Muscle of back (tissue), 3 donors: ENCODE measurements at regions not wholly inside any gene's neighbourhood (a gene's known extent, or its start where the extent isn't known, plus 50 kb on each side); places are given as distances from the start of the nearest gene placed in this dataset.
A peak's percentile ranks its signal among the peaks of the same experiment; 100 is the strongest.

ENCODE experiments used
- DNase-seq, 3 donors: peaks; one replicate each; pipeline versions ENCODE4 v3.0.0 to v3.0.0-alpha.2; 2013

DNA sequence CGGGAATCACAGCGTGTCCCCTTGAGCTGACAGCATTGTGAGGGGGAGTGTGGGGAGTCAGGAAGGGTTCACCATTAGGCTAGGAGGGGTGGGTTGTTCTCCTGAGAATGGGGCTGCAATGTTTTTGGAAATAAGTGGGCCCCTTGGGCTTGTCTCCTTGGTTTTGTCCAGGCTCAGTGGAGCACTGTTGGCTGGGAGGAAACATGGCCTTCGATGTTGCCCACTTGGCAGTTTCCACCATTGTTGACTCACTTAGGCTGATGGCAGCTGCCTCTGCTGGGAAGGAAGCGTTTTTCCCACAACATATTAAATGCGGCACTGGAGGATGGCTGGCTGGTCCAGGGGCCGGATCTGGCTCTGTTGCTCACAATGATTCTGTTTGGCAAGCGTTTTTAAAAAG lies 512.1 kb downstream of the QKI start:
- DNase-seq, result peak; percentile 44 to 68 (median 53)

DNA sequence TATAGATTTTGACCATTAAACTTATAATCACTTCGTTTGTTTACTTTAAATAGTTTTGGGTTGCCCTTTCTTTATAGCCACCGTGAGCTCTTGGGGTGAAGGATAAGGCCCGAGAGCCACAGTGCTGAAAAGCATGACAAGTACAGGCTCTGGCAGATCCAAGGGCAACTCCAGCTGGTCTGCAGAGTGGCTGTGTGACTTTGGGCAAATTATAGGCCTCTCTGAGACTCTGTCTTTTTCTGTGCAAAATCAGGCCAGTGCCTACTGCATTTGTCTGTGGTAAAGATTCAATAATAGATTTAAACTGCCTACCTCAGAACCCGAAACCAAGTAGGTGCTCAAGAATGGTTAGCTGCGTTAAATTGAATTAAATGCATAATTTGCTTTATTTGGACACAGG lies 511.3 kb downstream of the QKI start:
- no peak for DNase-seq

DNA sequence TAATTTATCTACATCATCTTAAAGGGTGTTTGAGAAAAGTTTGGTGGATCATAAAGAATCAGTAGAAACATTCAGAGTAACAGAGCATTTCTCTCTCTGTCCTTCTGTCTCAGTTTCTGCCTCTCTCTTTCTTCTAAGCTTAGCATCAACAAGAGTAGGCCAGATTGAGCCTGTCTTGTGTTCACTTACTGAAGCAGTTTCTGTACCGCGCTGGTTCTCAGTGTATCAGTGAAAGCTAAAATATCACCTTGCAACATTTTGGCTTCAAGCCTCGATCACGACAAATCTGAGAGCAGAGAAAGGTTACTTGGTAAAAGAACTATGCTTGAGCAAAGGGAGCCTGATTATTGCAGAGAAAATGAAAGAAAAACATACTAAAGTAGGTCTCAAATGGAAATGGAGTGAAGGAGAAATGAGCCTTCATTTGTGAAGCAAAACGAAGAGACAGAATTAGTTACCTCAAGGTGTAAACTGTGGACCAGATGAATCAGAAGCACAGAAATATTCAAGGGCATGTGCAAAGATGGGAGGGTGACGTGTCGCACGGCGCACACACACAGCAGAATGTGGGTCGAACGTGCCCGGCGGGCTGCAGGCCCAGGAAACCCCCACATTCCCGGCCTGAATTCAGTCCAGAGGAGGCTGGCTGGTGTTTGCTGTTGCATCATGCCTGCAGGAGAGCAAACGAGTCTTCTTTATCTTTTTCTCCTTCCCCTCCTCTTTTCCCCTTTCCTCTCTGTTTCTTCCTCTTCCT lies 509.3 kb downstream of the QKI start:
- no peak for DNase-seq

DNA sequence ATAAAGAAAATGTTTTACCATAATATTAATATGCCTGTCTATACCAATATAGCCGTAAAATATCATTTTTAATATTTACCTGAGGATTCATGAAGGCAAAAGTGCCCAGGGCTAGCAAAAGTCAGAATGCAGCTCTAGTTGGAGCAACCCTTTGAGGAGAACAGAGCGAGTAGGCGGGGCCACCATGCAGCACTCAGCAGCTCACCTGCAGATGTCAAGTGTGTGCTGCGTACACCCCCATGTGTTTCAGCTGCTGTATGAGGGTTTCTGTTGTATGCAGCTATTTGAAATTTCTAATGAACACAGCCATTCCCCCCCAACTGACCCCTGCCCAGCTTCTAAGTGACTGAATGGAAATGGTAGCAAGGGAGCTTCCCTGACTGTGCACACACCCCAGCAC lies 508.0 kb downstream of the QKI start:
- no peak for DNase-seq

DNA sequence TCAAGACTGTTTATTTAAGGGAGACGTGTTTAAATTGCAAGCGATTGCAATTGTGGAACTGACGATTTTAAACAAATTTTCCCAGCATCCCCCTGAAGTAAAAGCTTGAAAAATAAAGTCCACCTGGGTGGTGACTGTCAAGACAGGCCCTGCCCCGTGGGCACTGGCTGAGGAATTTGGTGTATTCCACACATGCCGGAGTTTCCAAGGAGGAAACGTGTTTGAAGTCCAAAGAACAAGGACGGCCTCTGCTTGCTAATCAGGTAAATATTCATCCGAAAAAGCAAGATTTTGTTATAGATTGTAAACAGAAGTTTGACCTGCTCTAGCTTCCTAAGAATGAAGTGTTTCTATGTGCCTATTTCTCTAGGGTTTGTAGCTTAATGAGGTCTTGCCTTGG lies 505.1 kb downstream of the QKI start:
- no peak for DNase-seq

DNA sequence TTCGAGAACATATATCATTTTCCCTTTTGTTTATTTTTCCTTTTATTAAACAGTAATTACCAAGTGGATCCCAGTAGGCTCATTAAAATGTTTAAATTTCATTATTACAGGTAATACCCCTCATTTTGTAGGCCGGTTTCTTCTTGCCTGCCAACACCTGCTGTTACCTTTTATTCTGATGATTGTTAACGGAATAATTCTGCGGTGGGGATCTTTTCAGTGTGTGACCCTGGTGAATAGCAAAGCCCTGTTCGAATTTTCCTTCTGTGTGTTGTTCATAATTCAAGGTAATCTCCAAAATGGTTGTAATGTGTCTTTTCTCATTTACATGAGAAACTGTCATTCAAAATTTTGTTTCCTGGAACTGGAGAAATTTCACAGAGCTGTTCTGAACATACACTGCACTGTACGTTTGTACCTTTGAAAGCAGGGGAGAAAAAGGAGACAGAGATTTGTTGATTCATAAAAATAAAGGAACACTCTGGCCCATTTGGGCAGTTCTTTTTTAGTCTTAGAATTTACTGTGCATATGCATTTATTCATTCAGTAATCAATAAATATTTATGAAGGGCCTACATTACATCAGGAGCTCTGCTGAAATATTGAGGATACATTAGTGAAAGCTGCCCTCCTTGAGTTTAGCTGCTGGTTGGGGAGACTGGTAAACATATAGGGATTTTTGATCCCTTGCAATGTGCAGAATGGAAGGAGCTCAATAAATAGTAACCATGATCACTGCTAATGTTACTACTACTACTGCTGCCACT lies 502.0 kb downstream of the QKI start:
- no peak for DNase-seq

DNA sequence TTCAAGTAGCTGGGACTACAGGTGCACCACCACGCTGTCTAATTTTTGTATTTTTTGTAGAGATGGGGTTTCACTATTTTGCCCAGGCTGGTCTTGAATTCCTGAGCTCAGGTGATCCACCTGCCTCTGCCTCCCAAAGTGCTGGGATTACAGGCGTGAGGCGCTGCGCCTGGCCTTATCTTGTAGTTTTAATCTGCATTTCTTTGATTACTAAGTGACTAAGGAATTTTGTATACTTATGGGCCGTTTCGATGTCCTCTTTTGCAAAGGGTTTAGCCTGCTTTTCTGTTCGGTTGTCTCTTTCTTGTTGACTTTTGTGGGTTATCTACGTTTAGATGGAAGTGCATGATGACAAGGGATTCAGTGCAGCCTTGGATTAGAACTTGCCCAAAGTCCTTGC lies 500.6 kb downstream of the QKI start:
- DNase-seq, result no peak

DNA sequence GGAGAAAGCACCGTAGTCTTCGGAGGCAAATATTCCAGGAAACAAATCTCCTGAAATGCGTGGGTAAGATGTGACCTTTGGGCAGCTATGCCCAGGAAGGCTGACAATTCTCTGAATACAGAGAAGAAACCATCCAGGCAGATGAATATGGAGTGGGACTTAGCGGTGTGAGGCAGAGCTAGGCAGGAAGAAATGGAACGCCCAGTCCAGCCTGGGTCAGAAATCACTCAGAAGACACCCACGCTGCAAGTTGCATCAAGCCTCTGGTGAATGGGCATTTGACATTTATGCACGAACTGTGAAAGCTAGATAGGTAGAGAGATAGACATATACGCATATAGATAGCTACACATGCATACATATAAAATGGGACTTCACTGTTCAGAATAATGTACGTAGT lies 498.5 kb downstream of the QKI start:
- DNase-seq, result no peak

DNA sequence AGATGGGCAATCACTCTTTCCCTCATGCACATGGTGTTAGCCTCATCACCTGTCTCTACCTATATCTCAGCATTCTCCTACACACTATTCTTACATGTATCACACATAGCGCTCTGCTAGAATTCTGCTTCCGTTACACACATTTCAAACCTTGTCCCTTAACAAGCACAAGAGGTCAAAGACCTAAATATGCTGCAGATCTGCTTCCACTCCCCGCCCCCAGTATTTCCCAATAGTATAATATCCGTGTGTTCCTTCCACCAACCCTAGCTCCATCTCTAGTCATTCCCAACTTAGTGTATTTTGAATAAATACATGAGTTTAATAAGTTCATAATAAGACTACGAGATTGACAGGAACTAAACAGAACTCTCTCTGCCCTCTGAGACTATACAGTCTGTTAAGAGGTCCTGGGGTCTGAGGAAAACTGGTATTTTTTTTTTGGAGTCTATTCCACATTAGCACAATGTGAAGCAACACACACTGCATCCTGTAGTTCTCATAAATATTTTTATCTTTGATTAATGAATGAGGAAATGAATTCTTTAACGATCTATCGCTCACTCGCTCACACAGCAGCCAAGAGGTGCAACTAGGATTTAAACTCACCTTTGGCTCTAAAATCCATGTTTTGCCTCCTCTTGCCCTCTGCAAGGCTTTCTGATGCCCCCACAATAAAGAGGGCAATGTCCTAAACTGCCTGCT lies 491.6 kb downstream of the QKI start:
- no peak for DNase-seq

DNA sequence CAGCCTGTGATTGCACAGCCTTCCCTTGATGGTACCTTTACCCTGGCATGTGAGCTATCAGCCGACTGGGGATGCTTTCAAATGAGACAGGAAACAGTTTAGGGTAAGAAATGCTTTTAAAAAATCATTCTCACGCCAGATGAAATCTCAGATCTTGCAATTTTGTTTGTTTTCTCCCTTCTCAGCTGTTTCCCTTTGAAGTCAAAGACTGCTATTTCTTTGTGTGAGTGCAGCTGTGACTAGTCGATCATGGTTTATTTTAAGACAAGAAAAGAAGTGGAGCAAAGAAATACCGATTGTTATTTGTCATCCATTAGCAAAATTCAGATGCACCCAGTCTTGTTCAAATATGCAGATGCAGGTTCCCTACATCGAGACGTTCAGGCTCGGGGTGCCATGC lies 489.7 kb downstream of the QKI start:
- peak in 1 of 3 donors; percentile 14 for DNase-seq

DNA sequence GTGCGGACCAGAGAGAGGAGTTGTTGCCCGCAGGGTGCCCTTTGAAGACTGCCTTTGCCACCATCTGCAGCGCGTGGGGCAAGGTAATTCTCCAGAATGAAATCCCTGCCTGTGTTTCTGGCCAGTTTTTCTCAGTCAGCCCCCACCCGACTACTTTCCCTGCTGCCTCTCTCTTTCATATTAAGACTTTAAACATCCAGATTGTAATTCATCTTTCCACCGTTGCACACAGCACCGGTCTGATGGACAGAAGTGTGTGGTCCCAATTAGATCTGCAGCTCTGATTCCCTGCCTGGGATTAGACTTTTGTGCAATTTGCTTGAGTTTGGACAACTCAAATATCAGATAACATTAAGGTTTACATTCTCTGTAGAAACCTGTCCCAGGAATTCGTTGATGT lies 489.0 kb downstream of the QKI start:
- no peak for DNase-seq

DNA sequence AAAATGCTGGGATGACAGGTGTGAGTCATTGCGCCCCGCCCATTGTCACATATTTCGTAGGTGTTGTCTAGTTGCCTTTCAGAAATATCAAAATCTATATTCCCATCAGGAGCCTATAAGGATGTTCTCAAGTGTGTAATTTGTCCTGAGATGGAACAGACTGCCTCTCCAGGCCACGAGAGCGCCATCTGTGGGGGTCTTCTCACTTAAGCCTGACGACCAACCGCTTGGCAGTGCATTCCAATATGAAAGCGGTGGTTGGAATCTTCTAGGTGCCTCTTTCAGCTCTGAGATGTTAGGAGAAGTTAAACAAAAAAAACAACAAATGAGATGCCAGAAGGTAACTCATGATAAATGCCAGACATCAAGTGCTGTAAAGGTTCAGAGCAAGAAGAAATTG lies 488.5 kb downstream of the QKI start:
- no peak for DNase-seq

DNA sequence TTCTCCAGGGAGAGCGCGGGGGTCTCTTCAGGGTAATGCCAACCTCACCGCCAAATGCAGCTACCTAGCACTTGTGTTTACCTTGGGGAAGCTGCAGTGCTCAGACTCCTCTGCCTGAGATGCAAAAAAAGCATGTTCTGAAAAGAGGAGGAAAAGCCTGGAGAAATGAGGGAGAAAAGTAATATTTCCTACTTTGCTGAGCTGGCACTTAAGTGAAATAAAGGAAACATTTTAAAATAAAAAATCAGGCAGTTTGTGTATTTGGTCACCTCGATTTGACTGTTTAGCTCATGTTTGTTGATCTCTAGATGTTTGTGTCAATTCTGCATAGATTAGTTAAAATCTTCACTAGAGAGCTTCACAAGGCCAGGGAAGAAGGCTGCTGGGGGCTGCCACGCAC lies 487.2 kb downstream of the QKI start:
- no peak for DNase-seq

DNA sequence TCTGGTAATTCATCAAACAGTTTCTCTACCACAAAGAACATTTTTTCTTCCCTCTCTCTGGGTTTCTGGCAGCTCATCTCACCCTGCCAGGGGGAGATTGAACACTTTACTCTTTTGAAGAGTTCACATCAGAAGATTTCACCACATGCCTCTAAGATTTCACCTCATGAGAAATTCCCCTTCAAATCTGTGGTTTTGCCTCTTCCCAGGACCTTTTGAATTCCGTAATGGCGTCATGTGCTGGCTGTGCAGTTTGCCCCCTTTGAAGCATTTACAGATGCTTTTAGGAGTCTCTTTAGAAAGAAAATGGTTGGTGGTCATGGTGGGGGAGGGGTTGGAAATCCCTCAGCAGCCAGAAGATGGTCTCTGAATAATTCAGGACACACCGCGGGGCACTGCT lies 486.1 kb downstream of the QKI start:
- no peak for DNase-seq

DNA sequence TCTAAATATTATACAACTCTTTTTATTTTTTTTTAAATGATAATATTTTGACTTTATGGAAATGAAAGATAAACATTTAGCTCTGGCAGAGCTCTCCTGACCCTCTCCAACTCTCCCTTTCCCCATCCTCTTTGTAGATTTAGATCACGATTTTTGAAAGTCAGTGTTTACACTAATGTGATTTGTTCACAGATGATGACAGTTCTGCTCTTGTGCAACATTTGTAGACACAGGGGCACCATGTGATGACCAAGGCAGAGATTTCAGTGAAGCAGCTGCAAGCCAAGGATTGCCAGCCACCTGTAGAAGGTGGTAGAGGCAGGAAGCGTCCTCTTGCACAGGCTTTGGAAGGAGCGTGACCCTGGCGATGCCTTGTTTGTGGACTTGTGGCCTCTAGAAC lies 483.2 kb downstream of the QKI start:
- DNase-seq, result no peak

DNA sequence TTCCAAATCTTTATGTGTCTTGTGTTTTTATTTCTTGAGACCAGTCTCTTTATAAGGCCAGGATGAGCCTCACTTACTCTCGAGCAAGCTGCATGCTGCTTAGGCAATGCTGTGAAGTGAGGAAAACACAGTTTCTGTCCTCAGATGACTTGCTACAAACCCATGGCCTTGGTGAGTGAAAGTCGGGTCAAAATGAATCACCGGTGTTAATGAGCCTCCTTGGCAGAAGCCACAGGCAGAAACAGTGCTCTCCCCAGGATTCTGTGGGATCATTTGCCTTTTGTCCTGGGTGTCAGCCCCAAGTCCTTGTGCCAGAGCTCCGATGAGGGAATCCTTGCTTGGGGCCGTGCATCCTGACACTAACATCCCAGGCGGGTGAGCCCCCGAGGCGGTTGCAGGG lies 482.5 kb downstream of the QKI start:
- no peak for DNase-seq

DNA sequence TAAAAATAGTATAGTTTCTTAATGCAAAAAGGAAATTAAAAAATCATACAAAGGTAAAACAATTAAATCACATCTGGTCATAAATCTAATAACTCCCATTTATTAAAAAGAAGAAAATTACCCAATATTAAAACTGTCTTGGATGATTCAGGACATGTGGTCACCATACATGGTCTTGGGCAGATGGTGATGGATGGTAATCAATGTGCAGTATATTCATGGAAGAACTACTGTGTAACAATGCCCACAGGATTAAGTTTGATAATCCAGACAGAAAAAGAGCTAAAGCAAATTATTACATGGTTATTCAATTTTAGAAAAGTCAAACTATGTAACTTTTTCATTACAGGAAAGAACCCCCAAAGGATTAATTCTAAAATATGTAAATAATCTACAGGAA lies 480.6 kb downstream of the QKI start:
- DNase-seq, result no peak

DNA sequence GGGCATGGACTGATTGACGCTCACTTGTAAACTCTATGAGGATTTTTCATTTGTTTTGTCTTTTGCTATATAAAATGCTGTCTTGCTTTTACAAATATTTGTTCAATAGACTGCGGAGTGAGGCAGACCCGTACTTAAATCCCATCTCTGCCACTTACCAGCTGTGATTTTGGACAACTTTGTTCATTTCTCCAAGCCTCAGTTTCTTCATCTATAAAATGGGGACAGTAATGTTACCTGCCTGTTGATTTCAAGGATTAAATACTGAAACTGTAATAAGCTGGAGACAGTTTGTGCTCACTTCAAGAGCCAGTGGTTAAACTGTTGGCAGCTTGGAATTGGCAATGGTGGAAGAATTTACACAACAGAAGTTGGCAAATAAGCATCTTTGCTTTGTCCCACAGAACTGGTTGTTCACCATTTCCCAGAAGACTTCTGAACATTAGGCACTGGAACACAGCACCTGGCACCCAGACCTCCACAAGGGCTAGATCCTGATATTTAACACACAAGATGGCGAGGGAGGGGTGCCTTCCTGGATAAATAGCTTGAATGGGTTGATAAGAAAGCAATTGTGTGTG lies 479.2 kb downstream of the QKI start:
- no peak for DNase-seq

DNA sequence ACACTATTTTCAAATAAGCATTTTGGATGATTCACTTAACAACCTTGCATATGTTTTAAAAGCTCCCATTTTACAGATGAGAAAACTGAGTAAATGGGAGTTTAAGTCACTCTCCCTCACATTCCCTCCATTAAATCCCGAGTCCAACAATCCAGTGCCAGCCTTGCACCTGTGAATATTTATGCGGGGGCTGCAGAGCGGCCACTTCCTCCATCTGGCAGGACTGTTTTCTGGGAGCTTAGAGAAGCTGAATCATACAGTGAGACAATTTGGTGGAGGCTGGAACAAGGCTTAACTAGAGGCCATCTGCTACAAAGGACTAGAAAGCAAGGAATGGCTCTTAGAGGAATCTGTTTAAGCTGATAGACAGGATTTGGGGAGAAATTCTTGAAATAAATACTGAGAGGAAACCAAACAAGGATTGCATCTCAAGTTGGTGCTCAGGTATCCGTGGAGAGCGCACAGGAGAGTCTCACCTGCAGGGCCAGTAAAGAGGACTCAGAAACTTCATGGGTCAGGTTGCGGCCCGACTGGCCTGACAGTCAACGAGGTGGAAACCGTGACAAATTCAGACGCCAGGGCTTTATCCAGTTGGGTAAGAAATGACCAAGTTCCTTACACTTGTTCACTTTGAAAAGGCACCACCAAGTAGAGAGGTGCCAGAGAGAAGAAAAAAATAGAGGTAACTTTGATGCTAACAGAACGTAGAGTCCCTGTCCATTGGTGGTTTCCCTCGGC lies 478.5 kb downstream of the QKI start:
- DNase-seq, result no peak

DNA sequence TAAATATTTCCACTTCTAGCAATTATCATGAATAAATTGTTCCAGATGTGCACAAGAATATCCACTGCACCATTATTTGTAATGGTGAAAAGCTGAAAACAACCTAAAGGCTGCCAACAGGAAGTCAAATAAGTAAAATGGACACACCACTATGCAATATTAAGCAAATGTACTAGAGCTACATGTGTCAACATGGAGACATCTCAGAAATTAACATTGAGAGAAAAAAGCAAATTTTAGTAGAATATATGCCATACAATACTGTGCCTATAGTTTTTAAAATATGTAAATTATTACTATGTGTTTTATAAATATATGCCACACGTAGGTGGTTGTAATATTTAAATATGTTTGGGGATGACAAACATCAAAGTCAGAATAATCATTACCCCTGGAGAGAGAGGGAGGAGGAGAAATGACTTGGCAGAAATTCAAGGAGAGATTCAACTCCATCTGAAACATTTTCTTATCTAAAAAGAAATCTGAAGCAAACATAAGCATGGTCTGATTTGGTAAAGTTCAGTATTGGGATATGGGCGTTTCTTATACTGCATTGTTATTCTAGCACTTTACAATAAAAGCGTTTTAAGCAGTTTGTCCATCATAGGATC lies 475.5 kb downstream of the QKI start:
- DNase-seq, result no peak

DNA sequence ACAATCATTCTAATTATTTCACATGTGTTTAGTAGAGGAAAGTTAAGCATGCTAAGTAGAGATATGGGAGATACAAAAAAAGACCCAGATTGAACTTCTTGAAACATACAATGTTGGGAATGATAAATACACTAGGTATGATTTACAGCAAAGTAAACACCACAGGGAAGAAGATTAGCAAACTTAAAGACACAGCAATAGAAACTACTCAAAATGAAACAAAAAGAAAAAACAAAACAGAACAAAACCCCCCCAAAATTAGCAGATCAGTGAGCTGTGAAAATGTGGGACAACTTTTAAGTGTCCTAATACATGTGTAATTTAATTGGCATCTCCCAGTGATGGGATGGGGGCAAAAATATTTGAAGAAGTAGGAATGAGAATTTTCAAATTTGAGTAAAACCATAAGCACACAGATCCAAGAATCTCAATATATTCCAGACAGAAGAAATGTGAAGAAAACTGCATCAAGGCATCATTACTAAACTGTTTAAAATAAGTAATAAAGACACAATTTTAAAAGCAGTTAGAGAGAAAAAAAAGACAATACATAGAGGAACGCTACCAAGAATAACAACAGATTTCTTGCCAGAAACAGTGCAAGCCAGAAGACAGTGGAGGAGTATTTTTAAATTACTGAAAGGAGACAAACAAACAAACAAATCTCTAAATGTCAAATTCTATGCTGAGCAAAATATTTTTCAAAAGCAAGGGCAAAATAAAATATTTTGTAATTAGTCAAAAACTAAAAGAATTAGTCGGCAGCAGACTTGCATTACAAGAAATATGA lies 473.7 kb downstream of the QKI start:
- no peak for DNase-seq
